ENCODE measurements at regions not wholly inside any gene's neighbourhood (a gene's known extent, or its start where the extent isn't known, plus 50 kb on each side); places are given as distances from the start of the nearest gene placed in this dataset.

- TF ChIP-seq, protein P1, sequence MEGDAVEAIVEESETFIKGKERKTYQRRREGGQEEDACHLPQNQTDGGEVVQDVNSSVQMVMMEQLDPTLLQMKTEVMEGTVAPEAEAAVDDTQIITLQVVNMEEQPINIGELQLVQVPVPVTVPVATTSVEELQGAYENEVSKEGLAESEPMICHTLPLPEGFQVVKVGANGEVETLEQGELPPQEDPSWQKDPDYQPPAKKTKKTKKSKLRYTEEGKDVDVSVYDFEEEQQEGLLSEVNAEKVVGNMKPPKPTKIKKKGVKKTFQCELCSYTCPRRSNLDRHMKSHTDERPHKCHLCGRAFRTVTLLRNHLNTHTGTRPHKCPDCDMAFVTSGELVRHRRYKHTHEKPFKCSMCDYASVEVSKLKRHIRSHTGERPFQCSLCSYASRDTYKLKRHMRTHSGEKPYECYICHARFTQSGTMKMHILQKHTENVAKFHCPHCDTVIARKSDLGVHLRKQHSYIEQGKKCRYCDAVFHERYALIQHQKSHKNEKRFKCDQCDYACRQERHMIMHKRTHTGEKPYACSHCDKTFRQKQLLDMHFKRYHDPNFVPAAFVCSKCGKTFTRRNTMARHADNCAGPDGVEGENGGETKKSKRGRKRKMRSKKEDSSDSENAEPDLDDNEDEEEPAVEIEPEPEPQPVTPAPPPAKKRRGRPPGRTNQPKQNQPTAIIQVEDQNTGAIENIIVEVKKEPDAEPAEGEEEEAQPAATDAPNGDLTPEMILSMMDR (IDR thresholded peaks at IDR 0.05; ENCODE audit: low read depth, low read length, missing input control), result no peak
- TF ChIP-seq RAD21 (IDR thresholded peaks at IDR 0.05) (no peak), REST (IDR thresholded peaks at IDR 0.05) (no peak)
Observed at GRCh38 chr5:57832875-57833274, 350.3 kb upstream of the ACTBL2 start.

All from liver (tissue), 3 donors.